Adrenal gland (tissue), 9 donors: ENCODE measurements at regions not wholly inside any gene's neighbourhood (a gene's known extent, or its start where the extent isn't known, plus 50 kb on each side); places are given as distances from the start of the nearest gene placed in this dataset.

Experiments
- DNase-seq, 7 donors: peaks; one replicate each; pipeline ENCODE4 v3.0.0-alpha.2; 2019 to 2020
- H3K27ac ChIP-seq, 5 donors: fragments of 200-600 bp; sonication (generic) in 4 of 5; 1 replicate in 3 of 5; 2 replicates in 2 of 5; pipeline versions ENCODE4 v1.5.1 to v1.8.0; 2016 to 2020; ENCODE audit warnings: mild to moderate bottlenecking in 1 of 5
- H3K27me3 ChIP-seq: fragments of 200-600 bp; 2 replicates; pipeline ENCODE4 v1.8.0; 2021
- H3K36me3 ChIP-seq, 2 donors: fragments of 200-600 bp; replicated peaks in 1 of 2; 1 replicate in 1 of 2; 2 replicates in 1 of 2; pipeline versions ENCODE4 v1.5.1 to v1.8.0; 2018 to 2022
- H3K4me1 ChIP-seq, 2 donors: fragments of 200-600 bp; replicated peaks in 1 of 2; 1 replicate in 1 of 2; 2 replicates in 1 of 2; pipeline versions ENCODE4 v1.5.1 to v1.8.0; 2018 to 2021
- H3K4me3 ChIP-seq, 4 donors: fragments of 200-600 bp; sonication (generic) in 3 of 4; one replicate each; pipeline ENCODE4 v1.5.1; 2016 to 2018
- H3K9me3 ChIP-seq, 3 donors: fragments of 200-600 bp; sonication (generic) in 1 of 3; replicated peaks in 1 of 3; 1 replicate in 2 of 3; 2 replicates in 1 of 3; pipeline versions ENCODE4 v1.5.1 to v1.8.0; 2016 to 2021
- CTCF ChIP-seq, 6 experiments: fragments of 450-650 bp in 4 of 6; fragments of 200-600 bp in 2 of 6; sonication (generic) in 1 of 6; IDR thresholded peaks; 1 replicate in 5 of 6; 2 replicates in 1 of 6; pipeline versions ENCODE4 v1.5.1 to v1.8.0; 2016 to 2021; ENCODE audit warnings: antibody characterized with exemption in 6 of 6, mild to moderate bottlenecking in 2 of 6, moderate library complexity in 1 of 6
- POLR2A ChIP-seq, 2 donors: fragments of 450-650 bp; IDR thresholded peaks; one replicate each; pipeline ENCODE4 v1.6.1; 2017; ENCODE audit warnings: antibody characterized with exemption in 2 of 2, mild to moderate bottlenecking in 2 of 2, moderate library complexity in 1 of 2
- WGBS, 4 donors: extraction: QIAGEN DNeasy Blood & Tissue Kit in 2 of 4; methylation state at CpG; one replicate each; pipeline versions ENCODE4 v1.1.5 to v1.1.7; 2013 to 2017; 5-methylcytosine and 5-hydroxymethylcytosine counted together
- intact Hi-C, 2 donors: fragments of 100-400 bp; cut with DNase I; formaldehyde crosslinking; loops; one replicate each; pipeline versions ENCODE4 v1.14.1 to v1.15.0; 2022 to 2023
- donor health status: healthy with polysubstance abuse.
- donor health status: Bipolar disorder and iron deficiency.
- donor health status: DM: yes; HTN: yes; CAD: no.
- donor health status: DM: no; HTN: no; CAD: no.
- donor health status: DM: no; HTN: no; CAD: no.

- no peaks in the 10 kb centered on the region for H3K36me3 ChIP-seq
- 33 to 59% (median 42%) methylated on average over 5 of the region's 5 CpGs for WGBS, 4 donors
- no peaks in the 10 kb centered on the region for H3K27me3 ChIP-seq
- no peak for DNase-seq
- no peak overlapping the region for H3K4me3 ChIP-seq
- H3K9me3 ChIP-seq: no peaks in the 10 kb centered on the region
- H3K4me1 ChIP-seq: peaks cover 0 to 5% of the 10 kb centered on the region in 2 donors
- H3K27ac ChIP-seq: no peak overlapping the region
- intact Hi-C loops: no loop called here
- TF ChIP-seq POLR2A (IDR thresholded peaks at IDR 0.05): no peak
- no peak for TF ChIP-seq CTCF (IDR thresholded peaks at IDR 0.05)
These were observed 258.4 kb downstream of the ELAVL2 start for GRCh38 chr9:23567516-23568165.

- WGBS, 4 donors: 78 to 89% (median 86%) methylated on average over 2 of the region's 2 CpGs
- Histone ChIP-seq H3K27me3 (no peaks in the 10 kb centered on the region), H3K4me1 (peaks cover 4 to 5% of the 10 kb centered on the region in 2 donors), H3K27ac (no peak overlapping the region), H3K4me3 (no peak overlapping the region), H3K9me3 (no peaks in the 10 kb centered on the region), H3K36me3 (no peaks in the 10 kb centered on the region)
- intact Hi-C loops: no loop called here
- no peak for DNase-seq
- no peak for TF ChIP-seq POLR2A (IDR thresholded peaks at IDR 0.05)
- TF ChIP-seq CTCF (IDR thresholded peaks at IDR 0.05): no peak
These were observed 254.5 kb downstream of the ELAVL2 start for GRCh38 chr9:23571414-23572104.

GRCh38 chr9:23573800-23574199 is 252.2 kb downstream of the ELAVL2 start:
- H3K36me3 ChIP-seq: no peaks in the 10 kb centered on the region
- TF ChIP-seq CTCF (IDR thresholded peaks at IDR 0.05) (no peak), POLR2A (IDR thresholded peaks at IDR 0.05) (no peak)
- H3K27ac ChIP-seq: no peak overlapping the region
- H3K4me3 ChIP-seq: no peak overlapping the region
- intact Hi-C loops: no loop called here
- H3K27me3 ChIP-seq: no peaks in the 10 kb centered on the region
- peaks cover 0 to 4% of the 10 kb centered on the region in 2 donors for H3K4me1 ChIP-seq
- no peak for DNase-seq
- H3K9me3 ChIP-seq: no peaks in the 10 kb centered on the region

- DNase-seq: no peak
- Histone ChIP-seq H3K27ac (no peak overlapping the region), H3K27me3 (no peaks in the 10 kb centered on the region), H3K4me3 (no peak overlapping the region), H3K9me3 (no peaks in the 10 kb centered on the region), H3K4me1 (peaks cover 0 to 4% of the 10 kb centered on the region in 2 donors), H3K36me3 (no peaks in the 10 kb centered on the region)
- TF ChIP-seq CTCF (IDR thresholded peaks at IDR 0.05): no peak
- no peak for TF ChIP-seq POLR2A (IDR thresholded peaks at IDR 0.05)
- 26 to 48% (median 37%) methylated on average over 1 of the region's 1 CpG for WGBS, 4 donors
- intact Hi-C loops: no loop called here
These were observed 248.4 kb downstream of the ELAVL2 start for GRCh38 chr9:23577611-23578010.
